Right atrium auricular region (tissue), 2 donors: ENCODE measurements at regions not wholly inside any gene's neighbourhood (a gene's known extent, or its start where the extent isn't known, plus 50 kb on each side); places are given as distances from the start of the nearest gene placed in this dataset.
"Not testable (repeated sequence)": the region's sequence is repeated elsewhere in the genome, so short reads cannot be mapped to it uniquely, and the experiment has no call there.

Experiments
- DNase-seq: peaks from one replicate; pipeline ENCODE4 v3.0.0-alpha.2; 2019; ENCODE audit warnings: low spot score
- H3K27ac ChIP-seq, 2 donors: fragments of 200-600 bp; sonication (generic); 1 replicate in 1 of 2; 2 replicates in 1 of 2; pipeline ENCODE4 v1.5.1; 2016 to 2019
- H3K27me3 ChIP-seq, 2 donors: fragments of 200-600 bp; sonication (generic); one replicate each; pipeline versions ENCODE4 v1.5.1 to v1.6.0; 2017 to 2019
- H3K36me3 ChIP-seq: fragments of 200-600 bp; sonication (generic); one replicate; pipeline ENCODE4 v1.5.1; 2016
- H3K4me1 ChIP-seq, 2 donors: fragments of 200-600 bp; sonication (generic); one replicate each; pipeline versions ENCODE4 v1.5.1 to v1.6.0; 2017 to 2019
- H3K4me3 ChIP-seq, 2 donors: fragments of 200-600 bp; sonication (generic); 1 replicate in 1 of 2; 2 replicates in 1 of 2; pipeline ENCODE4 v1.5.1; 2017 to 2019; ENCODE audit warnings: mild to moderate bottlenecking in 1 of 2, moderate library complexity in 1 of 2
- H3K9me3 ChIP-seq, 2 donors: fragments of 200-600 bp; sonication (generic); one replicate each; pipeline ENCODE4 v1.5.1; 2019
- CTCF ChIP-seq, 2 donors: fragments of 200-600 bp; sonication (generic); IDR thresholded peaks; one replicate each; pipeline ENCODE4 v1.5.1; 2019; ENCODE audit warnings: antibody characterized with exemption in 2 of 2

DNA sequence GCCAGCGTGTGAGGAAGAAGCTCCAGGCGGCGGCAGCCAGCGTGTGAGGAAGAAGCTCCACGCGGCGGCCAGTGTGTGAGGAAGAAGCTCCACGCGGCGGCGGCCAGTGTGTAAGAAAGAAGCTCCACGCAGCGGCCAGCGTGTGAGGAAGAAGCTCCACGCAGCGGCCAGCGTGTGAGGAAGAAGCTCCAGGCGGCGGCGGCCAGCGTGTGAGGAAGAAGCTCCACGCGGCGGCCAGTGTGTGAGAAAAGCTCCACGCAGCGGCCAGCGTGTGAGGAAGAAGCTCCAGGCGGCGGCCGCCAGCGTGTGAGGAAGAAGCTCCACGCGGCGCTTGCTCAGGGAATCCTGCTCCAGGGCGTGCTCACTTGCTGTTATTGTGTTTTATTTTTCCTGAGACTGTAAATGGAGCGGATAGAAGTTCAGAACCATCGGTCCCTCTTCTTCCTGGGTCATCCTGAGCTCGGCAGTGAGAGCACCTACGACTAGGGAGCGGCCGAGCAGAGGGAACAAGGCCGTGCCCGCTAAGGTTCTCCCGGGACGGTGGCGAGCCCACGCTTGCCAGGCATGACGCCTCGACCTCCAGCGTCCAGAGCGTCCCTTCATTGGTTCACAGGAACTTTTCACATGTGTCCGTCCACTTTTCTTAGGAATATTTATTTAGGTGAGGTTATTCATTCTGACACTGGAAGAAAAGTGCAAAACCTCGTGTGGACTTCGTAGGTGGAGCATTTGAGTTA, 94.2 kb downstream of the TMEM18 start:
- peaks cover 0 to 3% of the 10 kb centered on the region in 2 donors for H3K9me3 ChIP-seq
- no peak overlapping the region for H3K4me3 ChIP-seq
- H3K27me3 ChIP-seq = no peaks in the 10 kb centered on the region
- H3K27ac ChIP-seq = no peak overlapping the region
- H3K4me1 ChIP-seq = peaks cover 0 to 9% of the 10 kb centered on the region in 2 donors
- no peak for TF ChIP-seq CTCF (IDR thresholded peaks at IDR 0.05)
- DNase-seq = peak; percentile 38
- no peaks in the 10 kb centered on the region for H3K36me3 ChIP-seq

- not testable (repeated sequence) for H3K9me3 ChIP-seq, H3K27ac ChIP-seq, H3K36me3 ChIP-seq, H3K4me1 ChIP-seq, H3K27me3 ChIP-seq, H3K4me3 ChIP-seq
- peak; percentile 34 for DNase-seq
Measured at GRCh38 chr2:582289-582688, 94.9 kb downstream of the TMEM18 start.

DNA sequence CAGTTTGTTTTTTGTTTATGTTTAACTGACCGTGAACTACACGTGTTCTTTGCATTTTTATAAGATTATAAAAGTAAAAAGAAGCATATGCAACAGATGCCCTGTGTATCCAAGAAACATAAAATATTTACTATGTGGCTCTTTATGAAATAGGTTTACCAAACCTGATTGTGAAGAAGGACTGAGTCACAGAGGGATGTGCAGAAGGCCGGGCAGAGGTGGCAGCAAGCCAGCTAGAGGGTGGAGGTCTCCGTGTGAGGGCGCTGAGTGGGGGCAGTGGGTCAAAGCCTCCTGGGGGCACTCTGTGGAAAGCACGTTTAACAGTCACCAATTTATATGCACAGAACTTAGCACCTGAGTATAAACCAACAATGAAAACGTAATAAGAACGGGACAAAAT, 97.2 kb downstream of the TMEM18 start:
- Histone ChIP-seq H3K9me3 (peaks cover 5 to 29% of the 10 kb centered on the region in 2 donors), H3K27me3 (no peaks in the 10 kb centered on the region), H3K27ac (no peak overlapping the region), H3K4me3 (no peak overlapping the region), H3K4me1 (no peaks in the 10 kb centered on the region), H3K36me3 (no peaks in the 10 kb centered on the region)
- no peak for DNase-seq
- no peak for TF ChIP-seq CTCF (IDR thresholded peaks at IDR 0.05)

DNA sequence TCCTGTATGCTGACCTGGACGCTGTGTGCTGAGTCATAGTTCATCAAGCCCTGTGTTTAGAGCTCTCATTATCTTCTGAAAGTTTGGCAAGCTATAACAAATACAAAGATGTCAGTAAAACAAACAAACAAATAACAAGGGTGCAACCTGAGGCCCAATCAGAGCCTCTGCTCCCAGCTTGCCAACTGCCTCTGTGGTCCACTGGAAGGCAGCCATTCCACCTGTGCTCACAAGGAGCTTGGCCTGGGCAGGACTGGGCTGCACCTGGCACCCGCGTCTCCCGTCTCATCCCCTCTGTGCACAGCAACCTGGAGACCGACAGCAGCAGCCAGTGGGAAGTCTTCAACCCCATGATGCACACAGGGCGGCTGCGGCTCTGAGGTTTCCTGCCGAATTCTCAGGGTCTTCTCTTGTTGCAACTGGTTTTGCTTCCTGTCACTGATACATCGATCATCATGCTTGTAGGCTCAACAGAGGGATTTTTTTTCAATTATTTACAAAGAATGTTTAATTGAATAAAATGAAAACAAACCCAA, 97.8 kb downstream of the TMEM18 start:
- Histone ChIP-seq H3K27ac (no peak overlapping the region), H3K4me3 (no peak overlapping the region), H3K36me3 (no peaks in the 10 kb centered on the region), H3K4me1 (no peaks in the 10 kb centered on the region), H3K27me3 (no peaks in the 10 kb centered on the region), H3K9me3 (peaks cover 5 to 31% of the 10 kb centered on the region in 2 donors)
- no peak for TF ChIP-seq CTCF (IDR thresholded peaks at IDR 0.05)
- DNase-seq = peak; percentile 40

GRCh38 chr2:576292-576691, 100.9 kb downstream of the TMEM18 start:
- Histone ChIP-seq H3K9me3 (peaks cover 5 to 44% of the 10 kb centered on the region in 2 donors), H3K27ac (no peak overlapping the region)
- DNase-seq = no peak

More at GRCh38 chr2:576292-576691, 100.9 kb downstream of the TMEM18 start:
- H3K27me3 ChIP-seq = no peaks in the 10 kb centered on the region
- no peak overlapping the region for H3K4me3 ChIP-seq
- no peak for TF ChIP-seq CTCF (IDR thresholded peaks at IDR 0.05)
- H3K36me3 ChIP-seq = no peaks in the 10 kb centered on the region
- H3K4me1 ChIP-seq = no peaks in the 10 kb centered on the region
